GM19455 (cell line): ENCODE measurements at regions not wholly inside any gene's neighbourhood (a gene's known extent, or its start where the extent isn't known, plus 50 kb on each side); places are given as distances from the start of the nearest gene placed in this dataset.

ENCODE experiments used
- ATAC-seq: cut with Tn5 transposase; IDR thresholded peaks from one replicate; pipeline ENCODE4 v1.9.1; 2021; ENCODE audit not compliant: unreplicated experiment

DNA sequence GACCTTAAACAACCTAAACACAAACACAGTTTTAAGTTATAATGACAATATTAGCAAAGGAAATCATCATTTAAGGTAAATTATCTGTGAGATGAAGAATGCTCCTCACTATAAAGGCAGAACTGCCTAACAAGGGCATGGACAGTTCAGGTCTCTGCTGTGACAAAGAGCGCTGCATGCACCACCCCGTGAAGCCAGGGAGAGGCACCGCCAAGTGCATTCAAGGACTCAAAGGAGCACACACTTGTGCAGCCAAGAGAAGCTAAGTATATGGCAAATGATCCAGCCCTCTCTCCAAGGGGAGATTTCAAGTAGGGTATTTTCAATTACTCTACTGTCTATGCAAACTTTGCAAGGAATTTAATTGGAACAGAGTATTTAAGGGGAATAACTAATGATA is 126.0 kb downstream of the RAP2A start:
- no peak for ATAC-seq

DNA sequence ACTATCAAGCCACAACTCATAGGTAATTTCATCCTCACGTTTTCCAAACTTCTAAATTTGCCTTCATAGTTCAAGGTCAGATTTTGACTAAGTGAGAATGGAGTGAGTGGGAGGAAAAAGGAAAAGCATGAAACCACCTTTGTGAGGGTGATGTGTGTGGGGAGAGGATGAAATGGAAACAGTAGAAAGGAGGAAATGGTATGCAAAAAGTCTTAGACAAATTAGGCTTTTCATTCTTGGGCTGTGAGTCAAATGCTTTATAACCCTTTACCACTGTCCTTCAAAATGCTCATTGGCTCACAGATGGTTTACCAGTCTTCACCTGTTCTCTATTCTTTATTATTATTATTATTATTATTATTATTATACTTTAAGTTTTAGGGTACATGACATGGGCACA is 127.2 kb downstream of the RAP2A start:
- ATAC-seq: no peak

DNA sequence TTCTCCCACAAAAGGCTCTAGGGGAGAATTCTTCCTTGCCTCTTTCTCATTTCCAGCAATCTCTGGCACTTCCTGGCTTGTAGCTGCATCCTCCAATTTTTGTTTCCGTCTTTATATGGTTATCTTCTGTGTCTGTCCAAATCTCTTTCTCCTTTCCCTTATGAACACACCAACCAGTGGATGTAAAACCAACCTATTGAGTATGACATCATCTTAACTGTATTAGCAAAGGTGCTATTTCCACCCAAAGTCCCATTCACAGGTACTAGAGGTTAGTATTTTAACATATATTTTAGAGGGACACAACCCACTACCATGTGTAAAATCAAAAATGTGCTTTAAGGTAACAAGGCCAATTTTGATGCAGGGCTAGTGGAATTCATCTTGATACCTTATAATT is 129.0 kb downstream of the RAP2A start:
- no peak for ATAC-seq

DNA sequence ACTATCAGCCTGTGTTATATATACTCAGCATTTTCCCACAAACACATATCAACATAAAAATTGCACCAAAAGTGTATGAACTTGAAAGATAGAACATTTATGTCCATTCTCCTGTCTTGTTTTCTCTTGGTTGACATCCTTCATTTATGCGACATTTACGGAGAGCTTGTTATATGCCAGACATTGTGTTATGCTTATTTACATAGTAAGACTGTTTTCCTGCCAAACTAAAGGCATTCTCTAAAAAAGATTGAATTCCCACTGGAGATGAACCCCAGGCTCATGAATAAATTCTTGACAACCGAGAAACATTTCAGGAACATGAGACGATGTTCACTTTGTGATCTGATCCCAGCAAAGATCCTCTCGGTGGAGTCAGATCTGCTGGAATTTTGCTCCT is 131.0 kb downstream of the RAP2A start:
- ATAC-seq: no peak

DNA sequence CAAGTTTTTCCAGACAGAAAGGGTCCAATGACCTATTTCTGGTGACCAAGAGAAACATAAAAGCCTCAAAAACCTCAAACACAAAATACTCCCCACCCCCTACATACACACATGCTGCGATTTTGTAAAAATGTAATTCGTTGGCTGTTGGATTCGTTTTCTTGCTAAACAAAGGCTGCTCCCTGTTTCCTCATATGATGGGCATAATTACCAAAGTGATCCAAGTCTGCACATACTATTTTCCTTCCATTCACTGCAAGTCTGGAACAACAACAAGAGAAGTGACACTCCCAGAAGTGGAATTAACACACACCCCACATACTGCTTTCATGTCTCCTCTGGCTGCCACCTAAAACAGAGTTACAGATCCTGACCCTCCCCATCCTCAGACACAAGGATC is 131.9 kb downstream of the RAP2A start:
- no peak for ATAC-seq

DNA sequence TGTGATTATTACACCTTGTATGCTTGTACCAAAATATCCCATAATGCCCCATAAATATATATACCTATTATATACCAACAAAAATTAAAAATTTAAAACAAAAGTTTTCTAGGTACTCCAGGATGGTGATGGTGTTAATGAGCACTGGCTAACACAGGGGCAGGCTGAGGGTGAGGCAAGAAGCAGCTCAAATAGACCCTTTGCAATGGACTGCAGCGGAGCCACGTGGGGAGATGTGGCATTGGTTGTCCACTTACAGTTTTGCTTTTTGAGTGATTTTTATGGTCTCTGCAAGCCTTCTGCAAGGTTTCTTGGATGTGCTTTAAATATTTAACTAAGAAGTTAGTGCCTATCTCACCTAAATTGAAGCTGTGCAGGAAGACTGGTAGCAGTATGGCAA is 132.9 kb downstream of the RAP2A start:
- ATAC-seq: no peak

DNA sequence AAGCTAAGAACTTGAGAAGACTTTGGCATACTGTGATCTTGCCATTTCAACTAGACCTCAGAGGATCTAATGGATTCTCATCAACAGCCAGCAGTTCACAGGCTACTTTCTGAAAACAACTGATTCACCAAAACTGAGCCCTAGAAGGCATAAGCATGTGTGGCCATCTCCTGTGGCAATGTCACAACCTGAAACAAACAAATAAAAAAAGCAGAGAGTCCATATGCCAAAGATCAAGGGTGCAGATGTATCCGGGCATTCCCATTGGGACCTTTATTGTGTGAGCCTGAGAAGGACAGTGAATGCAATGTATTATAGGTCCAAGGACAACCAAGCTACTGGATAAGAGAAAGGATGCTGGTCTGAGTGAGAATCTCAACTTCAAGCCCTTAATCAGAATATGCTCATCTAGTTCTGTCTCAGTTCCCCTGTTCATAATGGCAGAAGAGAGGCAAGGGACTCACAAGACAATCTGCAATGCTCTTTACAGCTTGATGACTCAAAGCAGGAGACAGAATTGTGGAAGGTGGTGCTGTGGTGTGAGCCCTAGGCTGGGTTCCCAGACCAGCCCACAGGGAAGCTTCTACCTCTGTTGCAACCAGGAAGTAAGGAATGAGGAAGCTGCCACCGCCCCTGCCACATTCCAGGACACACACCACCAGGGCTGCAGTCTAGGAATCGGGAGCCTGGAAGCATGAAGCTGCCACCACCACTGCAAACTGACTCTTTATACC is 133.7 kb downstream of the RAP2A start:
- peak; percentile 93 for ATAC-seq

DNA sequence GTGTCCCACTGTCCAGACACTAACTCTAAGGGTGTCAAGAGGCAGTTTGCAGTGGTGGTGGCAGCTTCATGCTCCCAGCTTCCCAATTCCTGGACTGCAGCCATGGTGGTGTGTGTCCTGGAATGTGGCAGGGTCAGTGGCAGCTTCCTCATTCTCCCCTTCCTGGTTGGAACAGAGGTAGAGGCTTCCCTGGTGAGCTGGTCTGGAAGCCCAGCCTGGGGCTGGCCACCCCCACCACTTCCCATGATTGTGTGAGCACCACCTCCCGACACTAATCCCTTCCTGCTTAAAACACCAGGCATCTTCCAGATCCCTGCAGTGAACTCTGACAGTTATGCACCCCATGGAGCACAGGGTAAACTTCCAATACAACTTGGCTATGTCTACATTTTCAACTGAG is 134.9 kb downstream of the RAP2A start:
- ATAC-seq: no peak

DNA sequence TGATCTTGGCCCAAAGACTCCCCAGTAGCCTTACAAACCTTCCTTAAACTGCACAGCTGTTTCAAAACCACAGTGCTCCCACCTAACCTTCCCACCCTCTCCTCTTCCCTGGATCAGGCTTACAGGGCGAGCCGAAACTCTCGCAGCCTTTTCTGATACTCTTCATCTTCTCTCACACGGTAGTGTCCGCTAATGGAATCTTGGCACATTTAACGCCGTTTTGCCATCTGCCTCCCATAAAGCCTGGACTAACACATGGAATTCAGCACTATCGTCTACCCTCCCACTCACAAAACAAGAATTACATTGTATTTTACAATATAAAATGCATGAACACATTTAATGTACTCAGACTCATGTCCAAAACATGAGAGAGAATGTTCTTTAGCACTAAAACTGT is 135.9 kb downstream of the RAP2A start:
- ATAC-seq: no peak

DNA sequence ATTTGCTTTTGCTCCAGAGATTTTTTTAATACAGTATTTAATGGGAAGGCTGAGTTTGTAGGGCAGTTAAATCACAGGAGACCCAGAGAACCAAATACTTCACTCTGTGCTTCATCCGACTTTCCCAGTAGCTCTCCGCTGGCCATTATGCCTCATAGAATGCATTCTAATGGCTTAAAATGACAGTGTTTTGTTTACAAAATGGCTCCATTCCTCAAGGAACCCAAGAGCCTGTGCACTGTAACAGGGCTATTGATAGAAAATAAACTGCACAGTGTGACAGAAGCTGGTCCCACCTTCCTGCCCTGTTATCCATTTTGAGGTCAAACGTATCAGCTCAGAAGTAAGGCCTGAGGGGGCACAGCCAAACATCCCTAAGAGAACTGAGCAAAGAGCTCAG is 136.5 kb downstream of the RAP2A start:
- ATAC-seq: no peak

DNA sequence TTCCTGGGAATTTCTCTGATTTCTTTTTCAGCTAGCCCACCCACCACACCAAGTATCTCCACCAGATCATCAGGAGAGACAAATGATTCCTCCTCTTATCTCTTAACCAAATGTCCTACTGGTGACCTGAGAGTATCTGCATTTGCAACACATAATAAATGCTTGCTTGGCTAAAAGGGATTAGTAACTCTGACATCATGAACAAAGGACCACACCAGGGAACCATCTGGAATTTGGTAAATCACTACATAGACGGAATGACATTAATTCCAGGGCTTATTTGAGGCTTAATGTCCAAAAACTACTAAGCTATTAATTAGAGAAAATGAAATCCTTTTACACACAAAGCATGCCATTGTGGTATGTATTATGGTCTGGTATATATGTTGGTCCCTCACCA is 139.0 kb downstream of the RAP2A start:
- ATAC-seq: no peak

DNA sequence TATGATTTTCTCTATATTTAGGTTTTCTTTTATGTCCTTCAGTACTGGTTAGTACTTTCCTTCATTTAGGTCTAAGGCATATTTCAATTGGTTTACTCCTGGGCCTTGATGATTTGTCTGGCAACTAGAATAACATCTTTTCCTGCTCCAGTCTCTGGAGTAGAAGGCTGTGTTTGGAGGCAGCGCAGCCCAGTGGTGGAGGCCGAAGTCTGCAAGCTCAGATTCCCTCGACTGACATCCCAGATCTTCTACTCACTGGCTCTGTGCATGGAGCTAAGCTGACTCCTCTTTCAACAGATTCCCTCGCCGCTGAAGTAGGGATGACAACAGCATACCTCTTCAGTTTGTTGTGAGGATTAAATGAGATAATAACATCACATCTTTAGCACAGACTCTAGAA is 141.0 kb downstream of the RAP2A start:
- ATAC-seq: no peak

DNA sequence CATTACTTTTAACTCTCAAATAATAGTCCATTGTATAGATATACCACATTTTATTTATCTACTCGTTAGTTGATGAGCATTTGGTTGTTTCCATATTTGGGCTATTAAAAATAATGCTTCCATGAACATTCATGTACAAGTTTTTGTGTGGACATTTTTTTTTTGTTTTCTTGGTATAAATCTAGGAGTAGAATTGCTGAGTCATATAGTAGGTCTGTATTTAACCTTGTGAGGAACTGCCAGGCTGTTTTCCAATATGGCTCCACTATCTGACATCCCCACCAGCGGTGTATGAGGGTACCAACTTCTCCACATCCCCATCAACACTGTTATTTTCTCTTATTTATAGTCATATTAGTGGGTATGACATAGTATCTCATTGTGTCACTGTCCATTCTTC is 143.1 kb downstream of the RAP2A start:
- ATAC-seq: no peak

DNA sequence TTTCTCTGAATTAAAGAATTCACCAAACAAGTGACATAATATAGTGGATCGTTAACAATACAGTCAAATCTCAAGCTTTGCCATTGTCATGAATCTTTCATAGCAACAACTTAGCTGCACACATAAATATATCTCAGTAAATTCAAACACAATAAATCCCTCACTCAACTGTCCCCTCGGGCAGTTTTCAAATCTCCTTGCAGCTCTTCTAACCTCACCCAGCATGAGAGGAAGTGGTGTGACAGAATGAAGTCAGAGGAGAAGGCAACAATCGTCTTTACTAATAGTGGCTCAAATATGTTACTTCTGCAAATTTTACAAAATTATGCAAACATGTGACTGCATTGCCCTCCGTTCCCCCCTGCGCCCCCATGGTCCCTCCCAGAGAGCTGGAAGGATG is 148.2 kb downstream of the RAP2A start:
- no peak for ATAC-seq

DNA sequence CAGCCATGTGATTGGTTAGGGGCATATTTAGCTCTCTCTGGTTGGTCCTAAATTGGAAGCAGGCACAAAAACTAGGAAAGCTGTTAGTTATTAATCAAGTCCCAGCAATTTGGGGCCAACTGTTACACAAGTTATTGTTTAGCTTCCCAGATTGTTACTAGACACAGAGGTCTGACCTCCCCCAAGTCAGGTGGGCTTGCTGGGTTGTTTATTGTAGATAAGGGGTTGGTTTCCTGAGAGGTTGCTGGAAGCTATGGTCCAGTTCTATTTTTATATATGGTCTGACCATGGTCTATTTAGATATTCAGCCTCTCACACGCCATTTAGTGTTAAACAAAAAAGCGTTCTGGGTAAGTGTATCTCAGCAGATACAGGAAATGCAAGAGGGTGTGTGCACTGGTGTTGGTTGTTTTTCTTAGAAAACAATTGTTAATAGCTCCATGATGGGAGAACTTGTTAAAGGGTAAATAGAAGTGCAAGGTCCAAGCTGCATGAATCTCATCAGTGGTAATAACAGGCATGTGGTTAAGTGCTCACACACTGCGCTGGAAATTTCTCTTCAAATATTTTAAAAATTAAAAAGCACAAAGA is 150.0 kb downstream of the RAP2A start:
- ATAC-seq: no peak

DNA sequence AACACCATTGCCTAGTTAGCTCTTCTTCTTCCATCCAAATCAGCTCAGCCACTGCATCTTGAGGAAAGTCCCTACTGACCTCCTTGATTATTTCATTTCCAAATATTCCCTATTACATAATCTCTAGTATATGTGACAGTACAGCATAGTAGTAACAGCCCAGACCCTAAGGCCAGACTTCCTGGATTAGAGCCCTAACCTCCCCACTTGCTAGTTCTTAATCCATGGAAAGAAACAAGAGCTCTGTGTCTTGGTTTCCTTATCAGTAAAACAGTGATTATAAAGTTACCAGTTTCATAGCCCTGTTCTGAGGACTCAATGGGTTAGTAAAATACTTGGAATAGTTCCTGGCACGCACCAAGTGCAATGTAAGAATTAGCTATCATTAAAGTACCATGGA is 153.0 kb downstream of the RAP2A start:
- ATAC-seq: no peak

DNA sequence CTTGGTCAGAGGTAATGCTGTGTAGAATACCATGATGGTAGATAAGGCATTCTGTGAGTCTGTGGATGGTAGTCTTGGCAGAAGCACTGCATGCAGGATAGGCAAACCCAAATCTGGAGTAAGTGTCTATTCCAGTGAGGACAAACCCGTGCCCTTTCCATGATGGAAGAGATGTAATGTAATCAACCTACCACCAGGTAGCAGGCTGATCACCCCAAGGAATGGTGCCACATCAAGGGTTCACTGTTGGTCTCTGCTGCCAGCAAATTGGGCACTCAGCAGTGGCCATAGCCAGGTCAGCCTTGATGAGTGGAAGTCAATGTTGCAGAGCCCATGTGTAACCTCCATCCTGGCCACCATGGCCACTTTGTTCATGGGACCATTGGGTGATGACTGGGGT is 155.0 kb downstream of the RAP2A start:
- ATAC-seq: no peak

DNA sequence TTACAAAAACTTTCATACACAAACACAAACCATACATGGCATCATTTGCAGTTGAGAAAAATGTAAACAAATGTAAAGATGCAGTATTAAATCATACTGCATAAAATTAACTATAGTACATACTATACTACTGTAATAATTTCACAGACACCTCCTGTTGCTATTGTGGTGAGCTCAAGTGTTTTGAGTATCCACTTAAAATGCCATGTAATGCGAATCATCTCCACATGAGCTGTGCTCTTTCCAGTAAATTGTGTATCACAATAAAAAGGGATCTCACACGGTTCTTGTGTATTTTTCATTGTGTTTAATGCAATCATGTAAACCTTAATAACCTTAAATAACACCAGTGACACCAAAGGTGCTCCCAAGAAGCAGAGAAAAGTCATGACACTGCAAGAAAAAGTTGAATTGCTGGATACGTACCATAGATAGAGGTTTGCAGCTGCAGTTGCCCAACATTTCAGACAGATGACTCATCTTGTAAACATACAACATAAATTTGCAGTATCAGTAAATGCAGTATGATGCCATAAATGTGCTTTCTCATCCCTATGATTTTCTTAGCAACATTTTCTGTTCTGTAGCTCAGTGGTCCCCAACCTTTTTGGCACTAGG is 166.6 kb downstream of the RAP2A start:
- ATAC-seq: no peak

DNA sequence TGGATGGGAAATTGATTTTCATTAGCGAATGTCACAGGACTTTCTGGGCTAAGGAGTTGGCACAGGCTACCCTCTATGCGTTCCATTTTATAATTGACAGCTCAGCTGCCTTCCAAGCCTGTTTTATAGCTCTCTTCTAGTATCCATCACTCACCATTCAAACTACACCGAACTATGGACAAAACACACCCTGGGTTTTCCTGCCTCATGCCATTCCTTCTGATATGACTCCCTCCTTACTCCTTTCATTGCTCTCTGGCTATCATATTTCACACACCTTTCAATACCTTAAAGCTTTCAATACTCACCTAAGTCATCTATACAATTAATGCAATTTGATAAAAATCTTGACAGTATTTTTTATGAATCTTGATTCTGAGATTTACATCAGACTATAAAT is 181.3 kb downstream of the RAP2A start:
- no peak for ATAC-seq

DNA sequence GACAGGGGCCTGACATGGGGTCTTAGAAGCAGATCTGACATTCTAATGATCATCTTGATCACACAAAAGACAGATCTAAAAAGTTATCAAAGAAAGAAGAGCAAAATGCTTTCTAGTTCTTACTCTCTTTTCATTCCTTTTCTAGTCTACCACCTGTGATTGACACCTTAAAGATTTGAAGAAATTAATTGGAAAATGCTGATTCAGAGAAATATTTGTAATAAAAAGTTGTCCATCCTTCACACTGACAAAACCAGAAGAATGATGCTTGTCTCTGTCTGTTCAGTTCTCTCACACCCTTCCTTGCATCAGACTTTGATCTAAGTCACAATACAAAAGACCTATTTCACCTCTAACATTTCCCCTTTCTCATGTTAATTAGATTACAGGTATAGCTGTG is 182.4 kb downstream of the RAP2A start:
- no peak for ATAC-seq

DNA sequence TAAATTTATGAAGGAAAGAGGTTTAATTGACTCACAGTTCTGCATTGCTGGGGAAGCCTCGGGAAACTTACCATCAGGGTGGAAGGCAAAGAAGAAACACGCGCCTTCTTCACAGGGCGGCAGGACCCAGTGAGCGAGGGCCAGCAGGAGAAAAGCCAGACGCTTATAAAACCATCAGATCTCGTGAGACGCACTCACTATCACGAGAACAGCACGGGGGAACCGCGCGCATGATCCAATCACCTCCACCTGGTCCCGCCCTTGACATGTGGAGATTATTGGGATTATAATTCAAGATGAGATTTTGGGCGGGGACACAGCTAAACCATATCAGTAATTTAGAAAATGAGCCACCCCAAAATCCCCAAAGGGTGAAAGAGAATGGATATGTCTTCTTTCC is 187.1 kb downstream of the RAP2A start:
- ATAC-seq: no peak

DNA sequence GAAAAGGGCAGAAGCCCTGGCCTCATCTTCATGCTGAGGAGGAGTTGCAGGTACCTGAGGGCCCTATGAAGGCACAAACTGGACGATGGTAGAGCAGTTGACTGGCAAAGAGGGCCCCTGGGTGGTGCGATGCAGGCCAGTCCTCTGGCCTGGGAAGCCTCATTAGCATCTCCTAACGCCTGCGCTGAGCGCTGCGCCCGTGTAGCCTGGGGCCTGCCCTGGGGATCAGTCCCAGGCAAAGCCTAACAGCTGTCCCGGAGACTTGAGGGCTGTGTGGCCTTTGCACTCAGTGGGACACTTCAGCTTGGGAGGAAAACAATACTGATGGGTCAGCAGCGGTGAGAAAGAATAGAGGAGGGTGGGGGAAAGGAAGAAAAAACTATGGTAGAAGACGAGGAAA is 187.7 kb downstream of the RAP2A start:
- ATAC-seq: no peak

DNA sequence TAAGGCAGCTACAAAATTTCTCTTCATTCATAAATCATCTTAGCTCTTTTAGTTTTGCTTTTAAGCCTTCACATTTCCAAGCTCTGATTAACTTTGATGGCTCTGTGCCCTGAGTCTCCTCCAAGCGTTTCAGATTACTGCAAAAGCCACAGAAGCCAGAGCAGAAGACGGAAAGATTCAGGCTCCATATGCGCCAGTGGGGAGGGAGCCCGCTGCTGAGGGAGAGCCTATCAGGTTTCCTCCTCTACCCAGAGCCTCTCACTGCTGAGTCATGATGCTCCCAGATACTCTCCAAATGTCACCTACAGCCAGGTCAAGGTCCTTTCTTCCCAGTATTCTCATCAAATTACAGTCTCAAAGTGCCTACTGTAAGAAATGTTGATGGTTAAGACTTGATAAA is 193.6 kb downstream of the RAP2A start:
- no peak for ATAC-seq
